ENCODE measurements at regions not wholly inside any gene's neighbourhood (a gene's known extent, or its start where the extent isn't known, plus 50 kb on each side); places are given as distances from the start of the nearest gene placed in this dataset.

- TF ChIP-seq ZNF462 (CRISPR knock-in tag; IDR thresholded peaks at IDR 0.05) (no peak), ZNF331 (CRISPR knock-in tag; IDR thresholded peaks at IDR 0.05; ENCODE audit: low read depth) (no peak), ZNF114 (CRISPR knock-in tag; IDR thresholded peaks at IDR 0.05) (no peak)
These were observed 797.6 kb upstream of the PABPC4L start (continued) for GRCh38 chr4:134999169-134999568.

- Mint-ChIP-seq H3K4me3 (no peak overlapping the region), H3K9me3 (peaks cover 18% of the 10 kb centered on the region), H3K27me3 (ENCODE audit: insufficient read depth, low read depth, poor library complexity) (no peaks in the 10 kb centered on the region), H3K4me1 (no peaks in the 10 kb centered on the region), H3K36me3 (ENCODE audit: low read depth) (peaks cover 9% of the 10 kb centered on the region; the same call in 2 of the 3 replicates), H3K27ac (no peak overlapping the region)
- Histone ChIP-seq H4K20me1 (replicated peaks; ENCODE audit: insufficient read depth) (no peaks in the 10 kb centered on the region), H3K4me3 (no peak overlapping the region), H3K9me2 (ENCODE audit: insufficient read depth) (peaks cover 6% of the 10 kb centered on the region; the same call in 1 of the 2 replicates), H3K36me3 (ENCODE audit: insufficient read depth) (no peaks in the 10 kb centered on the region), H2AFZ (no peak overlapping the region), H3K27ac (ENCODE audit: low read depth) (no peak overlapping the region), H3F3A (replicated peaks; ENCODE audit: low read depth) (no peaks in the 10 kb centered on the region), H3K27me3 (ENCODE audit: insufficient read depth) (no peaks in the 10 kb centered on the region), H3K4me2 (no peak overlapping the region), H3K4me1 (ENCODE audit: insufficient read depth) (no peaks in the 10 kb centered on the region), H3K79me2 (replicated peaks; ENCODE audit: insufficient read depth) (no peaks in the 10 kb centered on the region)
- DNase-seq (ENCODE audit: low spot score) (no peak), ATAC-seq (no peak)
- no peak for TF ChIP-seq POLR2AphosphoS5 (IDR thresholded peaks at IDR 0.05; ENCODE audit: low read depth)
- TF ChIP-seq ZNF462 (CRISPR knock-in tag; IDR thresholded peaks at IDR 0.05), result no peak
- no peak for TF ChIP-seq EZH2phosphoT487 (IDR thresholded peaks at IDR 0.05; ENCODE audit: unreplicated experiment)
- TF ChIP-seq CREB1 (CRISPR knock-in tag; IDR thresholded peaks at IDR 0.05; ENCODE audit: low read depth), result no peak
- TF ChIP-seq STAT1 (IDR thresholded peaks at IDR 0.05; ENCODE audit: unreplicated experiment), result no peak
- no peak for TF ChIP-seq ZNF114 (CRISPR knock-in tag; IDR thresholded peaks at IDR 0.05)
These were observed 760.4 kb upstream of the PABPC4L start for GRCh38 chr4:134961963-134962362.
